SK-N-SH treated with all-trans-retinoic acid at 6 μM for 48 hours (cell line): ENCODE measurements at regions not wholly inside any gene's neighbourhood (a gene's known extent, or its start where the extent isn't known, plus 50 kb on each side); places are given as distances from the start of the nearest gene placed in this dataset.
"Not testable (repeated sequence)": the region's sequence is repeated elsewhere in the genome, so short reads cannot be mapped to it uniquely, and the experiment has no call there.

Experiments
- ATAC-seq: fragments of 200-7000 bp; cut with Tn5 transposase; 3 replicates; pipeline ENCODE4 v1.9.1; 2020; ENCODE audit warnings: mild to moderate bottlenecking, moderate library complexity
- ARNTL ChIP-seq: fragments of 450-650 bp; formaldehyde crosslinking; IDR thresholded peaks from 2 replicates; pipeline ENCODE4 v1.5.0; 2020; ENCODE audit warnings: low read depth, mild to moderate bottlenecking, moderate library complexity, borderline replicate concordance
- BACH2 ChIP-seq: fragments of 250-450 bp; sonication (Bioruptor Pico); IDR thresholded peaks from 2 replicates; pipeline ENCODE4 v1.9.0; 2021; ENCODE audit warnings: mild to moderate bottlenecking, borderline replicate concordance
- CREB5 ChIP-seq: fragments of 250-450 bp; sonication (Bioruptor Pico); IDR thresholded peaks from 2 replicates; pipeline ENCODE4 v1.5.1; 2020; ENCODE audit warnings: low read depth, mild to moderate bottlenecking, moderate library complexity
- CSDC2 ChIP-seq: fragments of 250-450 bp; sonication (Bioruptor Pico); IDR thresholded peaks from 2 replicates; pipeline ENCODE4 v1.5.0; 2020; ENCODE audit warnings: mild to moderate bottlenecking, moderate library complexity
- CSRNP3 ChIP-seq: fragments of 250-450 bp; sonication (Bioruptor Pico); IDR thresholded peaks from 2 replicates; pipeline ENCODE4 v1.5.1; 2021; ENCODE audit warnings: mild to moderate bottlenecking, moderate library complexity
- ESRRG ChIP-seq: fragments of 250-450 bp; sonication (Bioruptor Pico); IDR thresholded peaks from 2 replicates; pipeline ENCODE4 v1.6.1; 2021; ENCODE audit warnings: mild to moderate bottlenecking
- GLIS3 ChIP-seq: fragments of 250-450 bp; sonication (Bioruptor Pico); IDR thresholded peaks from 2 replicates; pipeline ENCODE4 v1.5.0; 2020; ENCODE audit warnings: mild to moderate bottlenecking, moderate library complexity
- ISL1 ChIP-seq: fragments of 250-450 bp; sonication (Bioruptor Pico); IDR thresholded peaks from 2 replicates; pipeline ENCODE4 v2.1.2; 2022; ENCODE audit warnings: mild to moderate bottlenecking, moderate library complexity
- OSR1 ChIP-seq: fragments of 250-450 bp; sonication (Bioruptor Pico); IDR thresholded peaks from 2 replicates; pipeline ENCODE4 v1.8.0; 2022; ENCODE audit warnings: moderate library complexity, mild to moderate bottlenecking, inconsistent platforms
- POU6F1 ChIP-seq: fragments of 250-450 bp; sonication (Bioruptor Pico); IDR thresholded peaks from 2 replicates; pipeline ENCODE4 v1.8.0; 2021; ENCODE audit warnings: low read depth, mild to moderate bottlenecking, moderate library complexity, borderline replicate concordance
- PPARA ChIP-seq: fragments of 250-450 bp; sonication (Bioruptor Pico); IDR thresholded peaks from 2 replicates; pipeline ENCODE4 v1.5.0; 2020; ENCODE audit warnings: mild to moderate bottlenecking, borderline replicate concordance
- SNAI2 ChIP-seq: fragments of 250-450 bp; sonication (Bioruptor Pico); IDR thresholded peaks from 2 replicates; pipeline ENCODE4 v1.5.0; 2020; ENCODE audit warnings: mild to moderate bottlenecking, moderate library complexity
- TCF4 ChIP-seq: fragments of 250-450 bp; sonication (Bioruptor Pico); IDR thresholded peaks from 2 replicates; pipeline ENCODE4 v1.8.0; 2021; ENCODE audit warnings: mild to moderate bottlenecking, moderate library complexity, borderline replicate concordance
- TOX ChIP-seq: fragments of 250-450 bp; sonication (Bioruptor Pico); IDR thresholded peaks from 2 replicates; pipeline ENCODE4 v1.8.0; 2021; ENCODE audit warnings: mild to moderate bottlenecking, moderate library complexity, borderline replicate concordance
- TSHZ2 ChIP-seq: fragments of 250-450 bp; sonication (Bioruptor Pico); IDR thresholded peaks from 2 replicates; pipeline ENCODE4 v1.5.0; 2020; ENCODE audit warnings: mild to moderate bottlenecking, moderate library complexity
- ZC3H10 ChIP-seq: fragments of 250-450 bp; sonication (Bioruptor Pico); IDR thresholded peaks from 2 replicates; pipeline ENCODE4 v1.5.1; 2021; ENCODE audit warnings: mild to moderate bottlenecking, moderate library complexity
- ZFP3 ChIP-seq: fragments of 250-450 bp; sonication (Bioruptor Pico); IDR thresholded peaks from 2 replicates; pipeline ENCODE4 v1.5.0; 2020; ENCODE audit warnings: mild to moderate bottlenecking, moderate library complexity
- ZFP30 ChIP-seq: fragments of 450-650 bp; formaldehyde crosslinking; IDR thresholded peaks from 2 replicates; pipeline ENCODE4 v1.5.0; 2022; ENCODE audit warnings: mild to moderate bottlenecking, moderate library complexity
- ZNF565 ChIP-seq: fragments of 450-650 bp; formaldehyde crosslinking; conservative IDR thresholded peaks from 2 replicates; pipeline ENCODE4 v1.5.0; 2020; ENCODE audit warnings: low read depth, mild to moderate bottlenecking, moderate library complexity
- ZNF70 ChIP-seq: fragments of 450-650 bp; formaldehyde crosslinking; IDR thresholded peaks from 2 replicates; pipeline ENCODE4 v1.5.0; 2020; ENCODE audit warnings: mild to moderate bottlenecking, moderate library complexity
- ZNF8 ChIP-seq: fragments of 450-650 bp; formaldehyde crosslinking; IDR thresholded peaks from 2 replicates; pipeline ENCODE4 v1.5.0; 2020; ENCODE audit warnings: mild to moderate bottlenecking, moderate library complexity

GRCh38 chr2:35125278-35125677, 1230.3 kb upstream of the CRIM1 start:
- ATAC-seq, result no peak
- TF ChIP-seq CSDC2 (no peak), TCF4 (CRISPR knock-in tag) (no peak)

GRCh38 chr2:35116151-35116550, 1239.4 kb upstream of the CRIM1 start:
- no peak for TF ChIP-seq SNAI2 (CRISPR knock-in tag)
- no peak for TF ChIP-seq ZC3H10
- TF ChIP-seq GLIS3 (CRISPR knock-in tag), result no peak
- TF ChIP-seq ISL1 (CRISPR knock-in tag), result no peak
- TF ChIP-seq CSRNP3 (CRISPR knock-in tag), result no peak
- no peak for TF ChIP-seq OSR1 (CRISPR knock-in tag)
- TF ChIP-seq ZNF70 (CRISPR knock-in tag), result no peak

GRCh38 chr2:35114765-35115164, 1240.8 kb upstream of the CRIM1 start:
- ATAC-seq, result no peak
- TF ChIP-seq CSDC2, result no peak
- TF ChIP-seq OSR1 (CRISPR knock-in tag), result no peak
- no peak for TF ChIP-seq ZNF70 (CRISPR knock-in tag)
- TF ChIP-seq TCF4 (CRISPR knock-in tag), result no peak
- no peak for TF ChIP-seq PPARA (CRISPR knock-in tag)

More at GRCh38 chr2:35116151-35116550, 1239.4 kb upstream of the CRIM1 start:
- ATAC-seq, result no peak

- ATAC-seq, result not testable (repeated sequence)
Observed at GRCh38 chr2:35112367-35112766, 1243.2 kb upstream of the CRIM1 start.

- TF ChIP-seq ESRRG (CRISPR knock-in tag), result no peak
- TF ChIP-seq POU6F1 (CRISPR knock-in tag), result no peak
- no peak for TF ChIP-seq GLIS3 (CRISPR knock-in tag)
- TF ChIP-seq ARNTL (CRISPR knock-in tag), result no peak
- no peak for TF ChIP-seq ZNF70 (CRISPR knock-in tag)
- TF ChIP-seq ZNF565 (CRISPR knock-in tag), result no peak
- no peak for TF ChIP-seq BACH2 (CRISPR knock-in tag)
- TF ChIP-seq ZFP3 (CRISPR knock-in tag), result no peak
- TF ChIP-seq ISL1 (CRISPR knock-in tag), result no peak
- no peak for ATAC-seq
Observed at GRCh38 chr2:35104309-35104708, 1251.3 kb upstream of the CRIM1 start.

- TF ChIP-seq OSR1 (CRISPR knock-in tag), result no peak
- TF ChIP-seq ESRRG (CRISPR knock-in tag), result no peak
- no peak for TF ChIP-seq ZNF8
- TF ChIP-seq TSHZ2, result no peak
- no peak for TF ChIP-seq CSDC2
- no peak for TF ChIP-seq ZC3H10
Observed at GRCh38 chr2:35099342-35099741, 1256.2 kb upstream of the CRIM1 start.

GRCh38 chr2:35082072-35082471, 1273.5 kb upstream of the CRIM1 start:
- no peak for ATAC-seq
- TF ChIP-seq ZFP30 (CRISPR knock-in tag) (no peak), ZNF565 (CRISPR knock-in tag) (no peak), CREB5 (CRISPR knock-in tag) (no peak), CSRNP3 (CRISPR knock-in tag) (no peak), TSHZ2 (no peak), SNAI2 (CRISPR knock-in tag) (no peak), TOX (CRISPR knock-in tag) (no peak)

More at GRCh38 chr2:35099342-35099741, 1256.2 kb upstream of the CRIM1 start:
- ATAC-seq, result no peak
